Endothelial cell of umbilical vein (primary cell): ENCODE measurements at regions not wholly inside any gene's neighbourhood (a gene's known extent, or its start where the extent isn't known, plus 50 kb on each side); places are given as distances from the start of the nearest gene placed in this dataset.

ENCODE experiments used
- BruUV-seq: library from RNA; stranded (reverse); fragments of 400-500 nt; replicated peaks from 2 replicates; lab custom pipeline; 2021; lab: Mats Ljungman, UMichigan
- CTCF ChIA-PET: fragments of 300-600, 350-600 bp; sonication (Branson Sonifier 250); formaldehyde crosslinking; loops from one replicate; lab custom pipeline; 2021; ENCODE audit warnings: antibody characterized with exemption, inconsistent platforms; lab: Charles Lee
- POLR2A ChIA-PET: fragments of 300-600, 350-600 bp; sonication (Branson Sonifier 250); formaldehyde crosslinking; loops from one replicate; lab custom pipeline; 2021; ENCODE audit warnings: antibody characterized with exemption, inconsistent platforms; lab: Charles Lee
- DNase-seq: peaks from one replicate; pipeline ENCODE4 v3.0.0-alpha.2; 2011; ENCODE audit warnings: low read depth, low spot score
- FAIRE-seq: peaks from 2 replicates; lab custom pipeline; 2011; peaks lifted over from hg19 to GRCh38; lab: Jason Lieb, UNC
- H2AFZ ChIP-seq: 2 replicates; pipeline ENCODE4 v1.6.0; 2012; ENCODE audit warnings: low read depth, low read length, control low read depth, inconsistent platforms
- H3K27ac ChIP-seq: 2 replicates; pipeline ENCODE4 v1.5.1; 2011; ENCODE audit warnings: low read depth, mild to moderate bottlenecking, control low read depth, low read length, moderate library complexity; ENCODE audit not compliant: insufficient read depth
- H3K27me3 ChIP-seq, 2 experiments: 2 replicates each; pipeline versions ENCODE4 v1.6.0 to v1.6.1; 2011; ENCODE audit warnings: low read length in 2 of 2, mixed read lengths in 1 of 2; ENCODE audit not compliant: control insufficient read depth in 2 of 2, insufficient read depth in 2 of 2
- H3K36me3 ChIP-seq, 2 experiments: 2 replicates in 1 of 2; 3 replicates in 1 of 2; pipeline ENCODE4 v1.5.1; 2011; ENCODE audit warnings: low read length in 2 of 2, mild to moderate bottlenecking in 1 of 2, moderate library complexity in 1 of 2; ENCODE audit not compliant: control insufficient read depth in 2 of 2, insufficient read depth in 2 of 2; ENCODE audit errors: extremely low read depth in 1 of 2
- H3K4me1 ChIP-seq: 3 replicates; pipeline ENCODE4 v1.5.1; 2011; ENCODE audit warnings: mild to moderate bottlenecking, low read length; ENCODE audit not compliant: control insufficient read depth, insufficient read depth; ENCODE audit errors: extremely low read depth
- H3K4me2 ChIP-seq: 2 replicates; pipeline ENCODE4 v1.6.1; 2011; ENCODE audit warnings: low read length, control low read depth, mixed read lengths; ENCODE audit not compliant: insufficient read depth
- H3K4me3 ChIP-seq, 3 experiments: fragments of 200-600 bp in 1 of 3; sonication (generic), shearing (Covaris generic) in 1 of 3; replicated peaks in 1 of 3; 2 replicates each; pipeline ENCODE4 v1.5.1; 2011 to 2016; ENCODE audit warnings: control low read depth in 3 of 3, low read length in 3 of 3, mild to moderate bottlenecking in 2 of 3, inconsistent platforms in 1 of 3, low read depth in 1 of 3, moderate library complexity in 1 of 3; ENCODE audit not compliant: insufficient read depth in 1 of 3
- H3K79me2 ChIP-seq: 2 replicates; pipeline ENCODE4 v1.6.0; 2012; ENCODE audit warnings: low read length, inconsistent platforms; ENCODE audit not compliant: control insufficient read depth, insufficient read depth
- H3K9ac ChIP-seq: replicated peaks from 2 replicates; pipeline ENCODE3; 2011; ENCODE audit warnings: low read length, control low read depth; ENCODE audit not compliant: insufficient read depth; ENCODE audit errors: extremely low read depth
- H3K9me1 ChIP-seq: replicated peaks from 3 replicates; pipeline ENCODE4 v1.6.0; 2011; ENCODE audit warnings: mild to moderate bottlenecking, low read length; ENCODE audit not compliant: control insufficient read depth, insufficient read depth; ENCODE audit errors: extremely low read depth
- H3K9me3 ChIP-seq: replicated peaks from 2 replicates; pipeline ENCODE4 v1.5.1; 2012; ENCODE audit warnings: low read length, inconsistent platforms; ENCODE audit not compliant: control insufficient read depth, insufficient read depth
- H4K20me1 ChIP-seq: replicated peaks from 2 replicates; pipeline ENCODE3; 2011; ENCODE audit warnings: mild to moderate bottlenecking, low read length; ENCODE audit not compliant: control insufficient read depth, insufficient read depth; ENCODE audit errors: extremely low read depth
- CTCF ChIP-seq, 2 donors: IDR thresholded peaks; 1 replicate in 1 of 2; 2 replicates in 1 of 2; pipeline ENCODE4 v1.5.1; 2011; ENCODE audit warnings: low read length in 2 of 2, mild to moderate bottlenecking in 2 of 2, moderate library complexity in 2 of 2, control low read depth in 1 of 2, inconsistent platforms in 1 of 2, low read depth in 1 of 2; ENCODE audit not compliant: insufficient read depth in 1 of 2; ENCODE audit errors: extremely low read depth in 1 of 2
- EZH2 ChIP-seq: IDR thresholded peaks from 2 replicates; pipeline ENCODE4 v1.6.1; 2012; ENCODE audit warnings: borderline replicate concordance, low read depth, mild to moderate bottlenecking, moderate library complexity, low read length, inconsistent platforms; ENCODE audit not compliant: severe bottlenecking
- FOS ChIP-seq: IDR thresholded peaks from 2 replicates; pipeline ENCODE4 v1.6.1; 2011; ENCODE audit warnings: mild to moderate bottlenecking, low read length, moderate library complexity, borderline replicate concordance; ENCODE audit not compliant: insufficient read depth
- GATA2 ChIP-seq: IDR thresholded peaks from 2 replicates; pipeline ENCODE4 v1.7.0; 2011; ENCODE audit warnings: low read depth, mild to moderate bottlenecking, moderate library complexity, mixed read lengths, low read length; ENCODE audit not compliant: insufficient read length, insufficient read depth
- JUN ChIP-seq: IDR thresholded peaks from 2 replicates; pipeline ENCODE4 v1.6.1; 2011; ENCODE audit warnings: borderline replicate concordance, low read depth; ENCODE audit not compliant: insufficient read length, insufficient read depth
- MAX ChIP-seq: IDR thresholded peaks from 2 replicates; pipeline ENCODE4 v1.6.1; 2011; ENCODE audit not compliant: insufficient read depth, insufficient read length
- MYC ChIP-seq: IDR thresholded peaks from one replicate; pipeline ENCODE4 v1.6.1; 2011; ENCODE audit warnings: mild to moderate bottlenecking, low read depth, low read length
- POLR2A ChIP-seq: IDR thresholded peaks from 2 replicates; pipeline ENCODE4 v1.6.1; 2012; ENCODE audit warnings: low read depth, mild to moderate bottlenecking, control low read depth, low read length
- POLR2AphosphoS5 ChIP-seq: IDR thresholded peaks from 2 replicates; pipeline ENCODE4 v1.6.1; 2012; ENCODE audit warnings: low read depth, mild to moderate bottlenecking, control low read depth, low read length, moderate library complexity; ENCODE audit not compliant: insufficient read depth
- dilution Hi-C: fragments of 300-500 bp; cut with MboI; formaldehyde crosslinking; loops from one replicate; pipeline ENCODE4 v1.15.0; 2019; ENCODE audit warnings: low sequenced_read_pairs; ENCODE audit not compliant: extremely low pct_ligation_motif_present
- intact Hi-C: fragments of 100-400 bp; cut with micrococcal nuclease; formaldehyde crosslinking; loops from one replicate; pipeline ENCODE4 v1.10.0; 2022

DNA sequence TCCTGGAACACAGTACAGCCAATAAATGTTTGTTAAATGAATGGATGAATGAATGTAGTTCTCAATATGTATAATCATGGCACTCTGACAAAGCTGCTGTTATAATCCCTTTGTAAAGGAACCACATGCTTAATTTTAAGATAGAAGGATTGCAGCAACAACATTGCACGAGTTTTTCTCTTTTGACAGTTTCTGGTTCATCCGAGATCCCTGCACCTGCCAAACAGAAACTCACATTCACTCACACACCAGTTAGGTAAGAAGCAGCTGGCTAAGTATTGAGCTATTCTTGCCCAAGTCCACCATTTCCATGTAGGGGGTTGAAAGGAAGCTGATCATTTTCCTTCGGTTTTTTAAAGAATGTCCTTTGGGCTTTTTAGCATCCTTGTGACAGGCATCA is 133.7 kb upstream of the MAP1B start:
- Histone ChIP-seq H4K20me1 (no peaks in the 10 kb centered on the region), H3K9me1 (no peaks in the 10 kb centered on the region), H3K36me3 (no peaks in the 10 kb centered on the region), H3K27ac (no peak overlapping the region), H3K4me2 (no peak overlapping the region), H3K4me1 (no peaks in the 10 kb centered on the region), H3K9ac (no peak overlapping the region), H2AFZ (no peak overlapping the region), H3K4me3 (no peak overlapping the region), H3K27me3 (peaks cover 15 to 46% of the 10 kb centered on the region in 2 experiments), H3K79me2 (no peaks in the 10 kb centered on the region), H3K9me3 (no peaks in the 10 kb centered on the region)
- no TSS peak for BruUV-seq
- DNase-seq (no peak), FAIRE-seq (no peak)
- TF ChIP-seq POLR2AphosphoS5 (no peak), MAX (no peak), GATA2 (no peak), CTCF (IDR thresholded peaks at IDR 0.05; ENCODE audit: extremely low read depth in 1 of 2, insufficient read depth in 1 of 2, low read depth in 1 of 2, low read length in 2 of 2) (no peak), JUN (no peak), EZH2 (no peak), POLR2A (no peak), MYC (no peak), FOS (no peak)
- ChIA-PET POLR2A (no interaction called here), CTCF (interaction anchor here (1.2 to 2.7 kb wide), 2 partner anchors 18 to 46 kb away, joined by 3 to 7 read pairs; no protein-coding TSS in a partner anchor)
- intact Hi-C loops, result no loop called here
- dilution Hi-C loops, result no loop called here
